ENCODE measurements at regions not wholly inside any gene's neighbourhood (a gene's known extent, or its start where the extent isn't known, plus 50 kb on each side); places are given as distances from the start of the nearest gene placed in this dataset.

- TF ChIP-seq CTCF (conservative IDR thresholded peaks at IDR 0.05; ENCODE audit: low read depth, low read length): no peak
- no peak for TF ChIP-seq EZH2 (IDR thresholded peaks at IDR 0.05; ENCODE audit: borderline replicate concordance, low read depth, low read length, poor library complexity, severe bottlenecking)
Observed at GRCh38 chrX:87374324-87374723, 143.3 kb upstream of the KLHL4 start.

Measured in A673 (cell line).